Suprapubic skin (tissue), 4 donors: ENCODE measurements at regions not wholly inside any gene's neighbourhood (a gene's known extent, or its start where the extent isn't known, plus 50 kb on each side); places are given as distances from the start of the nearest gene placed in this dataset.

Source experiments
- CTCF ChIP-seq, 2 donors: fragments of 200-600 bp in 1 of 2; fragments of 450-650 bp in 1 of 2; sonication (generic) in 1 of 2; IDR thresholded peaks; one replicate each; pipeline ENCODE4 v1.5.1; 2016 to 2019; ENCODE audit warnings: antibody characterized with exemption in 2 of 2, mild to moderate bottlenecking in 1 of 2, moderate library complexity in 1 of 2
- POLR2A ChIP-seq, 2 donors: fragments of 450-650 bp; IDR thresholded peaks; one replicate each; pipeline ENCODE4 v1.6.1; 2017; ENCODE audit warnings: antibody characterized with exemption in 2 of 2, mild to moderate bottlenecking in 2 of 2, moderate library complexity in 2 of 2
- POLR2AphosphoS5 ChIP-seq, 3 donors: sonication (generic); formaldehyde crosslinking; IDR thresholded peaks; one replicate each; pipeline ENCODE4 v1.6.1; 2017; ENCODE audit warnings: antibody characterized with exemption in 3 of 3

GRCh38 chr15:85274315-85275050 is 105.9 kb upstream of the AKAP13 start:
- no peak for TF ChIP-seq CTCF (IDR thresholded peaks at IDR 0.05)
- TF ChIP-seq POLR2A (IDR thresholded peaks at IDR 0.05) = no peak
- TF ChIP-seq POLR2AphosphoS5 (IDR thresholded peaks at IDR 0.05) = no peak
